GM18519 (cell line): ENCODE measurements at regions not wholly inside any gene's neighbourhood (a gene's known extent, or its start where the extent isn't known, plus 50 kb on each side); places are given as distances from the start of the nearest gene placed in this dataset.
"Not testable (repeated sequence)": the region's sequence is repeated elsewhere in the genome, so short reads cannot be mapped to it uniquely, and the experiment has no call there.

Experiments used
- ATAC-seq: cut with Tn5 transposase; IDR thresholded peaks from one replicate; pipeline ENCODE4 v1.9.1; 2021; ENCODE audit warnings: mild to moderate bottlenecking, moderate library complexity; ENCODE audit not compliant: unreplicated experiment, low FRiP score

DNA sequence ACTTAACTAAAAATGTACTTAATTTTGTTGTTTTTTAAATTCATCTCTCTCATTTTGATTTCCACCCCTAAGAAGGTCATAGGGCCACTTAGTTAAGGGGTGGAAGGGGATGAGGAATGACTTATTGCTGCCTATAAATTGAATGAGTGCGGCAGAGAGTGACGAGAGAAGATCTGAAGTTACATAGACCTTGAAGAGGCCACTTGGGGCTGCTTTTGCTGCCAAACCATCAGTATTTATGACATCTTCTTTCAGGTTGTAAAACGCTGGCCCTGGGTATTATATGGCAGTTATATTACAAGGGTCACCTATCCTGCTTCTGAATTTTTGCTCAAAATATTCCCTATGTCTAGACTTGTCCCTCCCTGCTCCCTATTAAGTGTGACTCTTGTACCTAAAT lies 119.6 kb upstream of the RIMS1 start:
- ATAC-seq = no peak

DNA sequence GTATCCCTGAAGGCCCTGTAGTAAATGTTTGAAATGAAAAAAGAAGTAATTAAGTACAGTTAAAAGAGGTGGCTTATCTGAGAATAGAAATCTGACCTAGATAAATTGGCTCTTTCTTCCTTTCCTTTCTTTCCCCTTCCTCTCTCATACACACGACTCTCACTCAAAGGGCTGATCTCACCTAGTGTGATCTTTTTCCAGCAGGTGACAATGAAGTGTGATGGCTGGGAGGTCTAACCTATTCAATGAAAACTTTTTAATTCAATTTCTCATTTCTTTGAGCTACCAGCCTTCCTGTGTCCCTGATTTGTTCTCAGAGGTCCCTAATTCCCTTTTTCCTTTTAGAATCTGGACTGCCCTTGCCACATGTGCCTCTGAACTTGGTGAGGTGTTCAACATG lies 118.0 kb upstream of the RIMS1 start:
- no peak for ATAC-seq

GRCh38 chr6:71808865-71809264 lies 77.5 kb upstream of the RIMS1 start:
- ATAC-seq = no peak

DNA sequence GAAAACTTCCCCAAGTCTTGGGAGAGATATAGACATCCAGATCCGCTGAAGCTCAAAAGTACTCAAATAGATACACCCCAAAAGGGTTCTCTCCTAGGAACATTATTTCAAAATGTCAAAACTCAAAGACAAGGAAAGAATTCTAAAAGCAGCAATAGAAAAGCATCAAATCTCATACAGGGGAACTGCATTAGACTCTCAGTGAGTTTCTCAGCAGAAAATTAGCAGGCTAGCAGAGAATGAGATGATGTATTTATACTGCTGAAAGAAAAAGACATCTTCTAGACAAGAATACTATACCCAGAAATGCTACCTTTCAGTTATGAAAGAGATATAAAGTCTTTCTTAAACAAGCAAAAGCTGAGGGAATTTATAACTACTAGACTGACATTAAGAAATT lies 75.5 kb upstream of the RIMS1 start:
- no peak for ATAC-seq

DNA sequence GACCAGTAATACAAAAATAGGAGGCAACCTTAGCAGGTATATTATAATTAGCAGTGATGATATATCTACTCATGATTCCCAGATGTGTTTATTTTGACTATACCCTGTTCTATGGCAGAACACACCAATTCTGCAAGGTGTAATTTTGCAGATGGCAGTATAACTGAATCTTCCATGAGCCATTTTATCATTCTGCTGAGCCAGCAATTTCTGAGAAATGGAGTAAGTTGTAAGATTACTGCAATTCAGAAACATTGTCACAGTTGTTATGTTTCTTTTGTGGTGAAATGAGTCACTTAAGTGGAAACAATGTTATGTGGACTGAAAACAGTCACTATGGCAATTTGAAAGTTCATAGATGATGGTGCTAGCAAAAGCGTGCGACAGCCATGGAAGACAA lies 63.7 kb upstream of the RIMS1 start:
- no peak for ATAC-seq

- not testable (repeated sequence) for ATAC-seq
These were observed 54.1 kb upstream of the RIMS1 start for GRCh38 chr6:71832110-71832764.
